Thyroid gland (tissue), 4 donors: ENCODE measurements at regions not wholly inside any gene's neighbourhood (a gene's known extent, or its start where the extent isn't known, plus 50 kb on each side); places are given as distances from the start of the nearest gene placed in this dataset.

Source experiments
- DNase-seq, 2 donors: peaks; one replicate each; pipeline ENCODE4 v3.0.0-alpha.2; 2019
- H3K27ac ChIP-seq, 3 donors: fragments of 200-600 bp; sonication (generic); 1 replicate in 2 of 3; 2 replicates in 1 of 3; pipeline ENCODE4 v1.5.1; 2016 to 2019; ENCODE audit warnings: mild to moderate bottlenecking in 1 of 3, moderate library complexity in 1 of 3
- H3K27me3 ChIP-seq: fragments of 200-600 bp; sonication (generic); one replicate; pipeline ENCODE4 v1.5.1; 2019
- H3K36me3 ChIP-seq, 2 donors: fragments of 200-600 bp; sonication (generic); one replicate each; pipeline ENCODE4 v1.5.1; 2016 to 2019
- H3K4me1 ChIP-seq, 2 donors: fragments of 200-600 bp; sonication (generic); one replicate each; pipeline ENCODE4 v1.5.1; 2017 to 2019
- H3K4me3 ChIP-seq, 3 donors: fragments of 200-600 bp; sonication (generic); replicated peaks in 1 of 3; 1 replicate in 2 of 3; 2 replicates in 1 of 3; pipeline ENCODE4 v1.5.1; 2016; ENCODE audit warnings: mild to moderate bottlenecking in 1 of 3
- H3K9me3 ChIP-seq: fragments of 200-600 bp; sonication (generic); one replicate; pipeline ENCODE4 v1.5.1; 2017
- CTCF ChIP-seq, 6 experiments: fragments of 200-600 bp in 3 of 6; fragments of 450-650 bp in 3 of 6; sonication (generic) in 3 of 6; IDR thresholded peaks; one replicate each; pipeline ENCODE4 v1.5.1; 2016 to 2019; ENCODE audit warnings: antibody characterized with exemption in 6 of 6, mild to moderate bottlenecking in 2 of 6, inconsistent platforms in 1 of 6, moderate library complexity in 1 of 6
- POLR2A ChIP-seq, 2 donors: fragments of 450-650 bp; IDR thresholded peaks; one replicate each; pipeline ENCODE4 v1.6.1; 2017; ENCODE audit warnings: antibody characterized with exemption in 2 of 2, mild to moderate bottlenecking in 2 of 2, moderate library complexity in 1 of 2
- WGBS, 2 donors: methylation state at CpG; one replicate each; pipeline ENCODE4 v1.1.5; 2017; 5-methylcytosine and 5-hydroxymethylcytosine counted together
- intact Hi-C: fragments of 100-400 bp; cut with DNase I; formaldehyde crosslinking; loops from one replicate; pipeline ENCODE4 v1.15.1; 2023

- 56 to 61% methylated on average over 2 of the region's 2 CpGs for WGBS, 2 donors
- intact Hi-C loops = no loop called here
- H3K9me3 ChIP-seq = no peaks in the 10 kb centered on the region
- no peaks in the 10 kb centered on the region for H3K36me3 ChIP-seq
- TF ChIP-seq CTCF (IDR thresholded peaks at IDR 0.05) (no peak), POLR2A (IDR thresholded peaks at IDR 0.05) (no peak)
- H3K27me3 ChIP-seq = no peaks in the 10 kb centered on the region
- no peaks in the 10 kb centered on the region for H3K4me1 ChIP-seq
- DNase-seq = no peak
- no peak overlapping the region for H3K4me3 ChIP-seq
- H3K27ac ChIP-seq = no peak overlapping the region
Measured at GRCh38 chrX:924017-924416, 288.4 kb downstream of the CRLF2 start.

- H3K36me3 ChIP-seq = no peaks in the 10 kb centered on the region
- no peak overlapping the region for H3K27ac ChIP-seq
- no peaks in the 10 kb centered on the region for H3K4me1 ChIP-seq
- intact Hi-C loops = no loop called here
- H3K27me3 ChIP-seq = no peaks in the 10 kb centered on the region
- no peaks in the 10 kb centered on the region for H3K9me3 ChIP-seq
- DNase-seq = no peak
- no peak overlapping the region for H3K4me3 ChIP-seq
- no peak for TF ChIP-seq POLR2A (IDR thresholded peaks at IDR 0.05)
- TF ChIP-seq CTCF (IDR thresholded peaks at IDR 0.05) = no peak
- WGBS, 2 donors = 78% methylated on average over 25 of the region's 25 CpGs
Measured at GRCh38 chrX:920234-920799, 289.7 kb downstream of the SHOX start.

GRCh38 chrX:916230-916599 lies 285.6 kb downstream of the SHOX start:
- Histone ChIP-seq H3K4me3 (no peak overlapping the region), H3K4me1 (no peaks in the 10 kb centered on the region), H3K9me3 (no peaks in the 10 kb centered on the region), H3K27ac (no peak overlapping the region), H3K27me3 (no peaks in the 10 kb centered on the region), H3K36me3 (no peaks in the 10 kb centered on the region)
- intact Hi-C loops = no loop called here
- no peak for DNase-seq
- WGBS, 2 donors = 66 to 80% methylated on average over 9 of the region's 9 CpGs
- TF ChIP-seq POLR2A (IDR thresholded peaks at IDR 0.05) (no peak), CTCF (IDR thresholded peaks at IDR 0.05) (no peak)

GRCh38 chrX:915427-916229 lies 285.0 kb downstream of the SHOX start:
- TF ChIP-seq POLR2A (IDR thresholded peaks at IDR 0.05) = no peak
- no peak for TF ChIP-seq CTCF (IDR thresholded peaks at IDR 0.05)

GRCh38 chrX:914206-914605 lies 283.6 kb downstream of the SHOX start:
- Histone ChIP-seq H3K4me1 (no peaks in the 10 kb centered on the region), H3K36me3 (no peaks in the 10 kb centered on the region), H3K4me3 (no peak overlapping the region), H3K9me3 (no peaks in the 10 kb centered on the region), H3K27ac (no peak overlapping the region), H3K27me3 (no peaks in the 10 kb centered on the region)
- TF ChIP-seq POLR2A (IDR thresholded peaks at IDR 0.05) = no peak
- no peak for TF ChIP-seq CTCF (IDR thresholded peaks at IDR 0.05)
- DNase-seq = no peak
- intact Hi-C loops = no loop called here

More at GRCh38 chrX:915427-916229, 285.0 kb downstream of the SHOX start:
- Histone ChIP-seq H3K4me1 (no peaks in the 10 kb centered on the region), H3K27me3 (no peaks in the 10 kb centered on the region), H3K27ac (no peak overlapping the region), H3K4me3 (no peak overlapping the region), H3K9me3 (no peaks in the 10 kb centered on the region), H3K36me3 (no peaks in the 10 kb centered on the region)
- DNase-seq = no peak
- WGBS, 2 donors = 54 to 56% methylated on average over 15 of the region's 15 CpGs
- intact Hi-C loops = no loop called here
